ENCODE measurements at regions not wholly inside any gene's neighbourhood (a gene's known extent, or its start where the extent isn't known, plus 50 kb on each side); places are given as distances from the start of the nearest gene placed in this dataset.
"Not testable (repeated sequence)": the region's sequence is repeated elsewhere in the genome, so short reads cannot be mapped to it uniquely, and the experiment has no call there.

- ATAC-seq (replicated peaks in 1 of 4) (no peak), DNase-seq (no peak)
- peaks cover 0 to 11% (median 2%) of the 10 kb centered on the region in 3 donors for H3K4me1 Mint-ChIP-seq
- no peak overlapping the region for H3K27ac Mint-ChIP-seq
- H3K27ac ChIP-seq (ENCODE audit: low read length) = no peak overlapping the region
- peaks cover 3% of the 10 kb centered on the region for H3K36me3 Mint-ChIP-seq
- no peak overlapping the region for H3K4me3 Mint-ChIP-seq
- no peaks in the 10 kb centered on the region for H3K9me3 ChIP-seq
- peaks cover 6 to 10% (median 7%) of the 10 kb centered on the region in 3 donors for H3K9me3 Mint-ChIP-seq
- ChIA-PET POLR2A (no interaction called here), CTCF (no interaction called here)
- WGBS (ENCODE audit: insufficient coverage) = 100% methylated on average over 2 of the region's 3 CpGs
- no peaks in the 10 kb centered on the region for H3K4me1 ChIP-seq (ENCODE audit: control insufficient read depth in 1 of 2, extremely low read depth in 1 of 2, insufficient read depth in 2 of 2, low read length in 2 of 2)
- no peaks in the 10 kb centered on the region for H3K36me3 ChIP-seq (ENCODE audit: control insufficient read depth in 2 of 2, extremely low read depth in 1 of 2, insufficient read depth in 1 of 2, low read length in 1 of 2)
- H3K4me3 ChIP-seq (ENCODE audit: control insufficient read depth in 1 of 2, extremely low read depth in 1 of 2, low read length in 1 of 2) = no peak overlapping the region
- peaks cover 0 to 9% of the 10 kb centered on the region in 2 donors for H3K27me3 Mint-ChIP-seq
- no peaks in the 10 kb centered on the region for H3K27me3 ChIP-seq (replicated peaks in 1 of 2; ENCODE audit: control insufficient read depth in 2 of 2, extremely low read depth in 1 of 2, insufficient read depth in 2 of 2, low read length in 1 of 2)
Observed at GRCh38 chr20:10119336-10119735, 84.5 kb downstream of the ANKEF1 start.

DNA sequence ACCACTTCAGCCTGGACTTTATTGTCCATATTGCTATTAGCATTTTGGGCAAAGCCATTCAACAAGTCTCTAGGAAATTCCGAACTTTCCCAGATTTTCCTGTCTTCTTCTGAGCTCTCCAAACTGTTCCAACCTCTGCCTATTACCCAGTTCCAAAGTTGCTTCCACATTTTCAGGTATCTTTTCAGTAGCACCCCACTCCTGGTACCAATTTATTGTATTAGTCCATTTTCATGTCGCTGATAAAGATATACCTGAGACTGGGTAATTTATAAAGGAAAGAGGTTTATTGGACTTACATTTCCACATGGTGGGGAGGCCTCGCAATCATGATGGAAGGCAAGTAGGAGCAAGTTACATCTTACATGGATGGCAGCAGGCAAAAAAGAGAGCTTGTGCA lies 90.1 kb downstream of the ANKEF1 start:
- H3K4me3 ChIP-seq (ENCODE audit: control insufficient read depth in 1 of 2, extremely low read depth in 1 of 2, low read length in 1 of 2); CTCF ChIA-PET; H3K4me1 Mint-ChIP-seq; H3K4me1 ChIP-seq (ENCODE audit: control insufficient read depth in 1 of 2, extremely low read depth in 1 of 2, insufficient read depth in 2 of 2, low read length in 2 of 2); H3K27ac ChIP-seq (ENCODE audit: low read length); H3K27me3 ChIP-seq (replicated peaks in 1 of 2; ENCODE audit: control insufficient read depth in 2 of 2, extremely low read depth in 1 of 2, insufficient read depth in 2 of 2, low read length in 1 of 2); H3K27me3 Mint-ChIP-seq; H3K36me3 Mint-ChIP-seq; H3K9me3 ChIP-seq; ATAC-seq (replicated peaks in 1 of 4); H3K27ac Mint-ChIP-seq; H3K36me3 ChIP-seq (ENCODE audit: control insufficient read depth in 2 of 2, extremely low read depth in 1 of 2, insufficient read depth in 1 of 2, low read length in 1 of 2); DNase-seq; H3K4me3 Mint-ChIP-seq; POLR2A ChIA-PET: not testable (repeated sequence)
- peaks cover 15 to 27% (median 15%) of the 10 kb centered on the region in 3 donors for H3K9me3 Mint-ChIP-seq
- 80% methylated on average over 1 of the region's 3 CpGs for WGBS (ENCODE audit: insufficient coverage)

- peaks cover 0 to 7% of the 10 kb centered on the region in 2 donors for H3K27me3 Mint-ChIP-seq
- H3K4me3 Mint-ChIP-seq = no peak overlapping the region
- no peak overlapping the region for H3K27ac Mint-ChIP-seq
- POLR2A ChIA-PET = no interaction called here
- H3K36me3 Mint-ChIP-seq = peaks cover 3% of the 10 kb centered on the region
- peaks cover 15 to 27% (median 15%) of the 10 kb centered on the region in 3 donors for H3K9me3 Mint-ChIP-seq
- ATAC-seq (replicated peaks in 1 of 4) = no peak
- no CpG with 5 or more reads among the region's 1 CpG for WGBS (ENCODE audit: insufficient coverage)
- Histone ChIP-seq H3K36me3 (ENCODE audit: control insufficient read depth in 2 of 2, extremely low read depth in 1 of 2, insufficient read depth in 1 of 2, low read length in 1 of 2) (no peaks in the 10 kb centered on the region), H3K27ac (ENCODE audit: low read length) (no peak overlapping the region), H3K4me1 (ENCODE audit: control insufficient read depth in 1 of 2, extremely low read depth in 1 of 2, insufficient read depth in 2 of 2, low read length in 2 of 2) (no peaks in the 10 kb centered on the region), H3K9me3 (no peaks in the 10 kb centered on the region), H3K4me3 (ENCODE audit: control insufficient read depth in 1 of 2, extremely low read depth in 1 of 2, low read length in 1 of 2) (no peak overlapping the region), H3K27me3 (replicated peaks in 1 of 2; ENCODE audit: control insufficient read depth in 2 of 2, extremely low read depth in 1 of 2, insufficient read depth in 2 of 2, low read length in 1 of 2) (no peaks in the 10 kb centered on the region)
- CTCF ChIA-PET = no interaction called here
- H3K4me1 Mint-ChIP-seq = no peaks in the 10 kb centered on the region
- no peak for DNase-seq
Observed at GRCh38 chr20:10125757-10126156, 91.0 kb downstream of the ANKEF1 start.

GRCh38 chr20:10129749-10130148 lies 88.9 kb upstream of the SNAP25 start:
- H3K4me3 ChIP-seq (ENCODE audit: control insufficient read depth in 1 of 2, extremely low read depth in 1 of 2, low read length in 1 of 2) = no peak overlapping the region
- CTCF ChIA-PET = no interaction called here
- Mint-ChIP-seq H3K27me3 (peaks cover 10 to 17% of the 10 kb centered on the region in 2 donors), H3K4me1 (no peaks in the 10 kb centered on the region), H3K27ac (no peak overlapping the region), H3K36me3 (no peaks in the 10 kb centered on the region), H3K4me3 (no peak overlapping the region), H3K9me3 (peaks cover 4 to 13% (median 5%) of the 10 kb centered on the region in 3 donors)
- ATAC-seq (replicated peaks in 1 of 4) = no peak
- no peak overlapping the region for H3K27ac ChIP-seq (ENCODE audit: low read length)
- POLR2A ChIA-PET = no interaction called here
- WGBS (ENCODE audit: insufficient coverage) = 18% methylated on average over 6 of the region's 6 CpGs
- H3K36me3 ChIP-seq (ENCODE audit: control insufficient read depth in 2 of 2, extremely low read depth in 1 of 2, insufficient read depth in 1 of 2, low read length in 1 of 2) = no peaks in the 10 kb centered on the region
- no peaks in the 10 kb centered on the region for H3K9me3 ChIP-seq
- DNase-seq = no peak
- H3K4me1 ChIP-seq (ENCODE audit: control insufficient read depth in 1 of 2, extremely low read depth in 1 of 2, insufficient read depth in 2 of 2, low read length in 2 of 2) = no peaks in the 10 kb centered on the region
- H3K27me3 ChIP-seq (replicated peaks in 1 of 2; ENCODE audit: control insufficient read depth in 2 of 2, extremely low read depth in 1 of 2, insufficient read depth in 2 of 2, low read length in 1 of 2) = peaks cover 0 to 13% of the 10 kb centered on the region in 2 experiments

GRCh38 chr20:10131732-10132345 lies 86.8 kb upstream of the SNAP25 start:
- ATAC-seq (replicated peaks in 1 of 4) (no peak), DNase-seq (no peak)
- no peaks in the 10 kb centered on the region for H3K9me3 ChIP-seq
- CTCF ChIA-PET = no interaction called here
- Mint-ChIP-seq H3K27ac (no peak overlapping the region), H3K27me3 (peaks cover 10 to 17% of the 10 kb centered on the region in 2 donors), H3K36me3 (no peaks in the 10 kb centered on the region), H3K4me1 (no peaks in the 10 kb centered on the region), H3K9me3 (no peaks in the 10 kb centered on the region), H3K4me3 (no peak overlapping the region)
- H3K4me1 ChIP-seq (ENCODE audit: control insufficient read depth in 1 of 2, extremely low read depth in 1 of 2, insufficient read depth in 2 of 2, low read length in 2 of 2) = no peaks in the 10 kb centered on the region
- 77% methylated on average over 7 of the region's 8 CpGs for WGBS (ENCODE audit: insufficient coverage)
- POLR2A ChIA-PET = interaction anchor here in 1 of 2 donors (0.6 kb wide), 1 partner anchor 1686 kb away, joined by 3 read pairs; no protein-coding TSS in a partner anchor
- no peak overlapping the region for H3K27ac ChIP-seq (ENCODE audit: low read length)
- H3K27me3 ChIP-seq (replicated peaks in 1 of 2; ENCODE audit: control insufficient read depth in 2 of 2, extremely low read depth in 1 of 2, insufficient read depth in 2 of 2, low read length in 1 of 2) = peaks cover 0 to 13% of the 10 kb centered on the region in 2 experiments
- no peaks in the 10 kb centered on the region for H3K36me3 ChIP-seq (ENCODE audit: control insufficient read depth in 2 of 2, extremely low read depth in 1 of 2, insufficient read depth in 1 of 2, low read length in 1 of 2)
- no peak overlapping the region for H3K4me3 ChIP-seq (ENCODE audit: control insufficient read depth in 1 of 2, extremely low read depth in 1 of 2, low read length in 1 of 2)

DNA sequence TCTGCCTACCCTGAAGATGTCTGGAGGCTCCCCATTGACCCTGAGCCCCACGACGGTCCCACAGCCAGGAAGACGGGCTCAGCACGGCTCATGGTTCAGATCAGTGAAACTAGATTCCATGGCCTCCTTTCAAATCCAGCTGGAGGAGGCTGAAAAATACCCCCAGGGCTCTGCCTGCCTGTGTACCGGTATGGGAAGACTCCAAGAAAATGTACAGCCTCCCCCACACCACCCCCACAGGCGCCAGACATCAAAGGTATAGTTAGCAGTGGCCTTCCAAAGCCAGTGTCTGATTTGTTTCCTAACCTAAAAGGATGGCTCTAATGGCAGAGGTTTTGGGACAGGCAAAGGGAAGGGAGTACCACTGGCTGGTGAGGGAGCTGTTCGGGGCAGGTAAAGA lies 86.2 kb upstream of the SNAP25 start:
- no peak overlapping the region for H3K4me3 Mint-ChIP-seq
- Histone ChIP-seq H3K27me3 (replicated peaks in 1 of 2; ENCODE audit: control insufficient read depth in 2 of 2, extremely low read depth in 1 of 2, insufficient read depth in 2 of 2, low read length in 1 of 2) (peaks cover 0 to 13% of the 10 kb centered on the region in 2 experiments), H3K27ac (ENCODE audit: low read length) (no peak overlapping the region), H3K9me3 (no peaks in the 10 kb centered on the region), H3K4me3 (ENCODE audit: control insufficient read depth in 1 of 2, extremely low read depth in 1 of 2, low read length in 1 of 2) (no peak overlapping the region), H3K4me1 (ENCODE audit: control insufficient read depth in 1 of 2, extremely low read depth in 1 of 2, insufficient read depth in 2 of 2, low read length in 2 of 2) (no peaks in the 10 kb centered on the region), H3K36me3 (ENCODE audit: control insufficient read depth in 2 of 2, extremely low read depth in 1 of 2, insufficient read depth in 1 of 2, low read length in 1 of 2) (no peaks in the 10 kb centered on the region)
- WGBS (ENCODE audit: insufficient coverage) = 92% methylated on average over 4 of the region's 7 CpGs
- H3K27me3 Mint-ChIP-seq = peaks cover 10 to 17% of the 10 kb centered on the region in 2 donors
- ATAC-seq (replicated peaks in 1 of 4) = no peak
- no peak overlapping the region for H3K27ac Mint-ChIP-seq
- H3K36me3 Mint-ChIP-seq = no peaks in the 10 kb centered on the region
- H3K9me3 Mint-ChIP-seq = no peaks in the 10 kb centered on the region
- no peaks in the 10 kb centered on the region for H3K4me1 Mint-ChIP-seq
- CTCF ChIA-PET = no interaction called here
- DNase-seq = no peak
- POLR2A ChIA-PET = no interaction called here

DNA sequence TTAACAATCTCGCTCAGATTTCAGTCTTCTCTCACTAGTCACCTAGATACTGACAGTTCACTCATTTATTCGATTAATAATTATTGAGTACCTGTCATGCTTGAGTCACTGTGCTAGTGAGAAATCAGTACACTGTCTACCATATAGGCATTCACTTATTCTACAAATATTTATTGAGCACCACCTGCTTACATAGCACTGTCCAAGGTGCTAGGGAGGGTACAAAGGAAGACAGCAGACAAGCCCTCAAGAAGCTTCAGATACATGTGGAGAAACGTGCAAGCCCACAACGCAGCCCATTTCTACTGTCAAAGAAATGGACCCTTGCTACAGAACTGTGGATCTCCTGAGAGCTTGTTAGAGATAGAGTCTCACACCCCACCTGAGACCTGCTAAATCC lies 85.1 kb upstream of the SNAP25 start:
- Mint-ChIP-seq H3K4me3 (no peak overlapping the region), H3K9me3 (no peaks in the 10 kb centered on the region), H3K27ac (no peak overlapping the region), H3K4me1 (no peaks in the 10 kb centered on the region), H3K36me3 (no peaks in the 10 kb centered on the region), H3K27me3 (peaks cover 10 to 17% of the 10 kb centered on the region in 2 donors)
- ChIA-PET CTCF (no interaction called here), POLR2A (no interaction called here)
- H3K27me3 ChIP-seq (replicated peaks in 1 of 2; ENCODE audit: control insufficient read depth in 2 of 2, extremely low read depth in 1 of 2, insufficient read depth in 2 of 2, low read length in 1 of 2) = peaks cover 0 to 13% of the 10 kb centered on the region in 2 experiments
- H3K4me3 ChIP-seq (ENCODE audit: control insufficient read depth in 1 of 2, extremely low read depth in 1 of 2, low read length in 1 of 2) = no peak overlapping the region
- DNase-seq (no peak), ATAC-seq (replicated peaks in 1 of 4) (no peak)
- WGBS (ENCODE audit: insufficient coverage) = 79% methylated on average over 2 of the region's 4 CpGs
- H3K36me3 ChIP-seq (ENCODE audit: control insufficient read depth in 2 of 2, extremely low read depth in 1 of 2, insufficient read depth in 1 of 2, low read length in 1 of 2) = no peaks in the 10 kb centered on the region
- H3K9me3 ChIP-seq = no peaks in the 10 kb centered on the region
- no peaks in the 10 kb centered on the region for H3K4me1 ChIP-seq (ENCODE audit: control insufficient read depth in 1 of 2, extremely low read depth in 1 of 2, insufficient read depth in 2 of 2, low read length in 2 of 2)
- no peak overlapping the region for H3K27ac ChIP-seq (ENCODE audit: low read length)
